HG03095 (cell line): ENCODE measurements at regions not wholly inside any gene's neighbourhood (a gene's known extent, or its start where the extent isn't known, plus 50 kb on each side); places are given as distances from the start of the nearest gene placed in this dataset.

ENCODE experiments used
- ATAC-seq: cut with Tn5 transposase; IDR thresholded peaks from one replicate; pipeline ENCODE4 v1.9.1; 2021; ENCODE audit warnings: moderate library complexity; ENCODE audit not compliant: unreplicated experiment

- ATAC-seq, result no peak
These were observed 257.1 kb downstream of the ADAMTS20 start for GRCh38 chr12:43294916-43295315.

- no peak for ATAC-seq
These were observed 257.9 kb downstream of the ADAMTS20 start for GRCh38 chr12:43294147-43294546.

GRCh38 chr12:43293396-43293795 is 258.6 kb downstream of the ADAMTS20 start:
- ATAC-seq, result no peak

DNA sequence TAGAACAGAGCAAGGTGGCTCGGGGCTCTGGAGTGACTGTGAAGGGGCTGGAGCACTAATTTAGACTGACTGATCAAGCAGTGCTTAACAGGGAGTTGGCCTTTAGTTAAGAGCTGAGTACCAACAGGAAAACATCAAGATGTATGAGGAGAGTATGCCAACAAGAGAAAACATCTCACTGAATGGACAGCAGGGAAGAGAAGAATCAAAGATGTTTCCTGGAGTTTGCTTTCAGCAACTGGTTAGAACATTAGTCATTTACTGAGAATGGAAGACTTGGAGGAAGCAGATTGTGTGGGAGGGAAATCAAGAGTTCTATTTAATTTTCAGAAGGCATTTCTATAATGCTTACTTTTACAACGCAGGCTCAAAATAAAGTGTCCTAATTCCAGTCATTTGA is 259.3 kb downstream of the ADAMTS20 start:
- ATAC-seq, result no peak

GRCh38 chr12:43291516-43291915 is 260.5 kb downstream of the ADAMTS20 start:
- ATAC-seq, result no peak

GRCh38 chr12:43290836-43291235 is 261.2 kb downstream of the ADAMTS20 start:
- ATAC-seq, result no peak

DNA sequence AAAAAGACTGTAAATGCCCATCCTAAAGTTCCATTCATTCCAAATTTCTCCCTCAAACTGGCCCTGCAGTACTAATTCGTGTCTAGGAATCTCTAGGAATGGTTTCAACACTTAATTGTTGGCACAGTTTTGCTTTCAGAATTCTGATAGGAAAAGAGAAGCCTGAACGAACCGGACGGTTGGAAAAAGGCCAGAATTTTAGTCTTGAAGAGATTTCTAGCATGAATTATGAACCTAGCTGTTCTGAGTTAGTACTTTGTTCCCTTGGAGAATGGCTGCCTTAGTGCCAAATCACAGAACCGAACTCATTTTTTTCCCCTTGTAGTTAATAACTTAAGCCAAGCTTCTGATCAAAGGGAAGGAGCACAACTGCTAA is 262.6 kb downstream of the ADAMTS20 start:
- no peak for ATAC-seq

- ATAC-seq, result no peak
These were observed 263.2 kb downstream of the ADAMTS20 start for GRCh38 chr12:43288671-43289425.

DNA sequence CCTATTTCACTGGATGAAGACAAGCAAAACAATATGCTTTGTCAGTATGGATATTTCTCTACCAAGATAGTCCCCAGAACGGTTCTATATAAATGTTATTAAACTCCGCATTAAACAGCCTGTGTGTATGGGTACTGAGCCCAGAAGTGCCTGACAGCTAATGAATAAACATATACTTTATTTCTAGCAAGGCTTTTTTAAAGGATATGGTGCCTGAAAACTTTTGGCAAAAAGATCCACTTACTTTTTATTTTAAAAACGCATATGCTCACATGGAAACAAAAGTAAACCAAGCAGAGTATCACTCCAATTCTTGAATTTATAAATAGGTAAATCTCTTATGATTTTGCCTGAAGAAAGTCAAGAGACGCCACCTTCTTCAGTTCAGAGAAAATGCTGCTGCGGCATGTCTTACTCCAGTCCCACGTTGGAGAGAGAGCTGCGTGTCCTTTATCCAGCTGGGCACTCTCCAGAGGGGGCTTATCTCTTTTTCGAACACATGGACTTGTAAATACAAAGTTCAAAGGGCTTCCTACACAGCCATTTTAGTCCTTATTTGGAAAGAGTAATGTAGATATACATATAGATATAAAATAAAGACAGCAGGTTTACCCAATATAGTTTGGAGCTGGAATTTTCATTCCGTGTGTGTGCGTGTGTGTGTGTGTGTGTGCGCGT is 264.2 kb downstream of the ADAMTS20 start:
- ATAC-seq, result no peak

DNA sequence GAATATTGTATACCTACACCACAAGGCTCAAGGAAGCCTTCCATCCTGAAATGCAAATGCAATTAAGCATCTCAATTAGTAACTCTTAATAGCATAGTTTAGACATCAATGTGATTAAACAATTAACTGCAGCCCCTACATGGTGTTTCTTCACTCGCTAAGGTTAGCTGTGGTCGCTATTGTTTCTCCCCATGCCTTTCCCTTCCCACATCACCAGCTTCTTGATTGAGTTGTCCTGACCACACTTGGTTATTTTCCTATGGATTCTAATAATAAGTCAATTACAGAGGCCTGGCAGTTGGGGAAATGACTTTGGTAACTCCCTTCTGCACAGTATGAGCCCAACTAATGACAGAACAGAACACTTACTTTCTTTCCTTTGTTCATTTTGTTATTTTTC is 265.0 kb downstream of the ADAMTS20 start:
- no peak for ATAC-seq

DNA sequence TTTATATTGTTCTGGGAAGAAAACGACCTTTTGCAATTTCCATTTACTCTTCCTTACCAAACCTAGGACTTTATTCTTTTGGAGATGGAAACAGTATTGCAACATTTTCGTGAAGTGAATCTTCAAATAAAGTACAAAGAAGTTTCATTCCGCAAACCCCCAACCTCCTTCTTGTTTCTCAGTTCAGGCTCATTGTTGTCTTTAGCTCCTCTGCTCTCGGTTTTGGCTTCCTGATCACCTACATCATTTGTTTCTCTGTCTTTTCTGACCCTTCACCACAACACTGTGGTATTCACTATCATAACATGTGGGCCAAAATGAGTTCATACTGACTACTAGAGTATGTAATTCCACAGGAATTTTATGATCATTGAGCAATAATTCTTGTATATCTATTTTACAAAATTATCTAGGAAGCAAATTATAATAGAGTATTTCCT is 266.8 kb downstream of the ADAMTS20 start:
- no peak for ATAC-seq

DNA sequence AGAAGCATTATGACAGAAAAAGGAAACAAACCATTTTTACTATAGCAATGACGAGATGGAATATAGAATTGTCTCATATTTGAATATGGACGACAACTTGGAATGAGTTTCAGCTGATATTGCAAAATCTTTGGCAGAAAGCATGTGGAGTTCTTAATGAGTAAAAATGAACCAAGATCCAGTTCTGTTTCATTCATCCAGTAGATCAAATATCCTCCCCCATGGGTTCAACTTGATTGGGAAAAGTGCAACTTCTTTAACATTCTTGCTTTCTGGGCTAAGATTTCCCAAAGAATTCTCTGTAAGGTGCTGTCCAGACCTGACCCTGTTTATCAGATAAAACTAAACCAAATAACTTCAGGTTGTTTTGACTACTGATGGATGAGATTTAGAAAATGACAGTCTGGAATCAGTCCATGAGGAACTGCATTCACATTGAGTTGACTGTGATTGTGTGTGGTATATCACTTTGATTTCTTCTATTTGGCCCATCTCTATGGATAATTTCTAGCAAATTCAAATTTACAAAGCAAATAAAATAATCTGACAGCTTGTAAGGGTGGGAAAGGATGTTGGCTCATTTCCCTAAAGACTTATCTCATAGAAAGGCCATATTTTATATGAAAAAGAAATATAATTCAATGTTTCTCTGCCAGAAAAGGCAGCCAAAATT is 267.4 kb downstream of the ADAMTS20 start:
- no peak for ATAC-seq

DNA sequence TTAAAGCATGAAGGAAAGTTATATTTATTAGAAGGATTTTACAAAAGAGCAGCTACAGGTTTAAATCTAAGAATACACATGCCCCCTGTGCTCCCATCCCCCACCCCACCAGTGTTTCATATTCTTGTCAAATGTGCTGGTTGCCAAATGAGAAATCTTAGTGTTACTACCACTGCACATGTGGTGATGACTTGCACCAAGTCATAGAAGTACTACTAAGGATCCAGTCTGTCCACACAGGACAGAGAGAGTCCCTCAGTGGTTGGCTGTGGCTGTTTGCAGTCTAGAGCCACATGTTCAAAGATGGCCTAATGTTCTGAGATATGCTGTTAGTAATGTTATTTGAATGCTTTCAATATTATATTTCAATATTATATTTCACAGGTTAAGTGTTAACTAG is 268.8 kb downstream of the ADAMTS20 start:
- ATAC-seq, result no peak

DNA sequence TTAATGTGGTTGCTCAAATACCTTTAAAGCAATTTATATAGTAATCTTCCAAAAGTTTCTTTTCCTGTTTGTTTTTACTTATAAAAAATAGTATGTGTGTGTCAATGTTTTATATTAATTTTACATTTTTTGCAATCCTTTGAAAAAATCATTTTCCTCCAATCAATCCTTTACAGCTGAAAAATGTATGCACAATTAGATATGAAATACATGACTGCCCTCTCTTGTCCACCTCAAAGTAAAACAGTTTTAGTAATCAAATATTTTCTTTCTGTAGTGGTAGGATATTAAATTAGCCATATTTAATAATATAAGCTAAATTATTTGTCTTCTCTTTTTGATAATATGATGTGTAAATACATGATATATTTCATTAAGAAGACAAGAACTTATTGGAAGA is 269.9 kb downstream of the ADAMTS20 start:
- no peak for ATAC-seq

DNA sequence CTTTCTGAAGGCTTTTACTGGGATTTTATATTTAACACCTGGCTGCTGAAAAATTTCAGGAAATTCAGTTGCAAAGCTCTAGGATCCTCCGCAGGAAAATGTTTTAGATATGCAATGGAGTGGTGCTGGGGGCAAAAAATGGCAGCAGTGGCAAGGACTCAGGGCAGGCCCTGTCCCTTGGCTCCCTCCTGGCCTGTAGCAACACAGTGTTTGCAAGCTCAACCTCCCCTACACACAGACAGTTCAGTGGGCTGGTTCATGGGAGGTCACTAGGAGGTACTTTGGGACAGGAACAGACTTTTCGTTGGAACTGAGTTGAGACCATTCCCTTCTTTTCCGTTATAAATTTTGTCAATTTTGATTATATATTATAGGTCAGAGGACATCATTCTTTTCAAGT is 270.4 kb downstream of the ADAMTS20 start:
- no peak for ATAC-seq

- ATAC-seq, result no peak
These were observed 273.5 kb downstream of the ADAMTS20 start for GRCh38 chr12:43278541-43278832.

DNA sequence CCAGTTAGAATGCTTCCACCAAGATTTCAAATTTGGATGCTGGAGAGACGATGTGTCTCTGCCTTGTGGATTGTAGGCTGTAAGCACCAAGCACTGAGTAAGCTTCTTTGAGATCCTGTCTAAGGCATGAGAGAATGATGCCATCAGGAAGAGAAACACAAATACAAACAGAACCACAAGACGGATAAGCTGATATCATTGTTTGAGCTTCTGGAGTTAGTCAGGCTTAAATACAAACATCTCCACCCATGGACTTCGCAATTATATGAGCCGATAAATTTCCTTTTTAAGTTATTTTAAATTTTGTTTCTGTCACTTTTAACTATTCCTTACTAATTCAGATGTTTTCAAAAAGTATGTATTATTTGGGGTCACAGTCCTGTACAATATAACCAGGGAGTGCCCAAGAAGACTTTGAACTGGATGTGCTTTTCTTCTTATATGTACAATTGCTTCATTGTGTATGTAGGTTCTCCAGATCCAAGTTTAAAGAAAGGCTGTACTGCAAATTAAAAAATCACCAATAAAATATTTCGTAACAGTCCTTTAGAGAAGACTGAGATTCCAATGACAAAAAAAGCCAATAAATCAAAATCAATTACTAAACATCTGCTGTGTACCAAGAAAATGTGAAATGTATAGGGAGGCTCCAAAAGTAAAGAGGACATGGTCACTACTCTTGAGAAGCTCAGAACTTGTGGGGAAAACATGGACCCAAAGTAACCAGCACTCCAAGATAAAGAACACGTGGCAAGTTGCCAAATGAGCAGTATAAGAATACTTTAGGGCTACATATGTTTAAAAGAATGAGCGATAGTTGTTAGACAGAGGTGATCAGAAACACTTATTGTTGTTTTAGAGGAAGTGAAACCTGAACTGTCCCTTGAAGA is 274.1 kb downstream of the ADAMTS20 start:
- peak; percentile 91 for ATAC-seq

DNA sequence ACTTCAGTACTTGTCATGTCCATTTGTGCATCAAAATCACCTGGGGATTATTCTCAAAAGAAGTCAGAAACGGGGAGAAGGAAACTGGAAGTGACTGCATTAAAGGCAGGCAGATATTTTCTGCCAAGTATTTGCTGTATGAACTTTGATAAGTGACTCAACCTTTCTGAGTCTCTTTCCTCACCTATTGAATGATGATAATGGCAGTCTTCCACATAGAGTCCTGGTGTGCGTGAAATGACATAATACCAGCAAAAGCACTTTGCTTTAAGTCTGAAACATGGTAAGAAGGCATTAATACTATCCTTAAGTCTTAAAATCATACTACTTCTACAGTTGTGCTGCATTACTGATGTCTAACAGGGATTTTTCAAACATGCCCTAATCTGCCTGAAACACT is 278.5 kb downstream of the ADAMTS20 start:
- ATAC-seq, result no peak

GRCh38 chr12:43271659-43272058 is 280.3 kb downstream of the ADAMTS20 start:
- no peak for ATAC-seq

DNA sequence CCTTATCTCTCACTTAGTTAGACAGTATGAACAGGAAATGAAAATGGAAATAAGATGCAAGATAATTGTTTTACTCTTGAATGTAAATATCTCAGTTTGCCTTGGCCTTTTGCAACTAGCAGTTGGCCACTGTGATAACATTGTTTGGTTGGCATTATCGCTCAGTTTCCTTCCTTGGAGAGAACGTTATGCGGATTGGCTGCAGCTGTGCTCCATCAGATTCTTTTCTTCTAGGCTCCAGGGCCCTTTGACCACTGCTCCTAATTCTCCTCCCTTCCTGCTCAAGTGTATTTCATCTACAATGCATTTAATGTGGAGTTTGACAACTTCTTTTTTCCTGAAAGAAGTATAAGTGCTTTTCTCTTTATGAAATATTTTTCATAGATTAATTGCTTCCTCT is 284.2 kb downstream of the ADAMTS20 start:
- ATAC-seq, result no peak

DNA sequence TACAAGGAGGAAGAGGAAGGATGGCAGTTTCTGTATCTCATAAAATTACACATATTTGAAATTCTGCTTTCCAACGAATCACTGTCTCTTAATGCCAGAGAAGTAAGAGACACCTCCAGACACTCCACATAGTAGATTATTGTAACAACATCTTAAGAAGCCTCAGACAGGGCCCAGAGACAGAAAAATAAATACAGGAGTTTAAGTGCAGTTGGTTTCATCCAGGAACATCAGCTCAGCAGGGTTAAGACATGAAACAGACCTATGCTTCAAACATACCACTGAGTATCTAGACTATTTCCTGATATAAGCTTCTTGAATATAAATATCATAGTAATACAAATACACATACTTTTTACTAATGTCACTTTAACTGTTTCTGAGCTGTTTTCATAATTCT is 290.3 kb downstream of the ADAMTS20 start:
- ATAC-seq, result no peak
